Spleen (tissue), 11 donors: ENCODE measurements at regions not wholly inside any gene's neighbourhood (a gene's known extent, or its start where the extent isn't known, plus 50 kb on each side); places are given as distances from the start of the nearest gene placed in this dataset.

ENCODE experiments used
- DNase-seq: peaks from one replicate; pipeline ENCODE4 v3.0.0-alpha.2; 2020
- H3K27ac ChIP-seq, 8 donors: fragments of 200-600 bp; sonication (generic) in 7 of 8; 1 replicate in 4 of 8; 2 replicates in 4 of 8; pipeline versions ENCODE4 v1.5.0 to v1.8.0; 2016 to 2021; ENCODE audit warnings: inconsistent platforms in 4 of 8, mild to moderate bottlenecking in 4 of 8, moderate library complexity in 1 of 8
- H3K27me3 ChIP-seq, 7 donors: fragments of 200-600 bp; sonication (generic) in 6 of 7; replicated peaks in 1 of 7; 1 replicate in 4 of 7; 2 replicates in 3 of 7; pipeline versions ENCODE4 v1.5.0 to v1.8.0; 2016 to 2021; ENCODE audit warnings: inconsistent platforms in 3 of 7, mild to moderate bottlenecking in 1 of 7
- H3K36me3 ChIP-seq, 6 donors: fragments of 200-600 bp; sonication (generic) in 5 of 6; 1 replicate in 4 of 6; 2 replicates in 2 of 6; pipeline versions ENCODE4 v1.5.0 to v1.8.0; 2016 to 2021; ENCODE audit warnings: inconsistent platforms in 2 of 6
- H3K4me1 ChIP-seq, 6 donors: fragments of 200-600 bp; sonication (generic) in 5 of 6; 1 replicate in 3 of 6; 2 replicates in 3 of 6; pipeline versions ENCODE4 v1.5.0 to v1.8.0; 2016 to 2021; ENCODE audit warnings: inconsistent platforms in 3 of 6
- H3K4me3 ChIP-seq, 8 donors: fragments of 200-600 bp; sonication (generic) in 7 of 8; 1 replicate in 4 of 8; 2 replicates in 4 of 8; pipeline versions ENCODE4 v1.5.0 to v1.8.0; 2016 to 2021; ENCODE audit warnings: inconsistent platforms in 4 of 8, mild to moderate bottlenecking in 4 of 8, moderate library complexity in 2 of 8
- H3K9me3 ChIP-seq, 8 donors: fragments of 200-600 bp; sonication (generic) in 7 of 8; 1 replicate in 4 of 8; 2 replicates in 4 of 8; pipeline versions ENCODE4 v1.5.0 to v1.8.0; 2016 to 2021; ENCODE audit warnings: inconsistent platforms in 4 of 8
- POLR2A ChIP-seq, 3 donors: fragments of 450-650 bp; IDR thresholded peaks; one replicate each; pipeline ENCODE4 v1.5.1; 2017; ENCODE audit warnings: antibody characterized with exemption in 3 of 3, mild to moderate bottlenecking in 1 of 3
- POLR2AphosphoS5 ChIP-seq, 3 donors: sonication (generic); formaldehyde crosslinking; IDR thresholded peaks; one replicate each; pipeline ENCODE4 v1.5.1; 2017; ENCODE audit warnings: antibody characterized with exemption in 3 of 3
- WGBS, 5 donors: extraction: QIAGEN DNeasy Blood & Tissue Kit in 3 of 5; methylation state at CpG; one replicate each; pipeline versions ENCODE4 v1.1.5 to v1.1.7; 2013 to 2018; 5-methylcytosine and 5-hydroxymethylcytosine counted together
- intact Hi-C: fragments of 100-400 bp; cut with DNase I; formaldehyde crosslinking; loops from one replicate; pipeline ENCODE4 v1.15.0; 2023; ENCODE audit warnings: low total_unique reads
- TF ChIP-seq, protein P1 (sequence below), 11 experiments: fragments of 200-600 bp in 7 of 11; fragments of 450-650 bp in 4 of 11; sonication (generic) in 4 of 11; IDR thresholded peaks in 8 of 11; conservative IDR thresholded peaks in 3 of 11; 1 replicate in 7 of 11; 2 replicates in 4 of 11; pipeline versions ENCODE4 v1.4.0 to v1.8.0; 2016 to 2021; ENCODE audit warnings: antibody characterized with exemption in 11 of 11, inconsistent platforms in 4 of 11, mild to moderate bottlenecking in 1 of 11
- donor health status: healthy with polysubstance abuse.
- donor health status: DM: no; HTN: no; CAD: no; lungs with moderate emphysema.
- donor health status: DM: no; HTN: no; CAD: no.
- donor health status: Bipolar disorder and iron deficiency.
- donor health status: healthy.
- donor health status: DM: no; HTN: no; CAD: no.
- donor health status: DM: yes; HTN: yes; CAD: no.

DNA sequence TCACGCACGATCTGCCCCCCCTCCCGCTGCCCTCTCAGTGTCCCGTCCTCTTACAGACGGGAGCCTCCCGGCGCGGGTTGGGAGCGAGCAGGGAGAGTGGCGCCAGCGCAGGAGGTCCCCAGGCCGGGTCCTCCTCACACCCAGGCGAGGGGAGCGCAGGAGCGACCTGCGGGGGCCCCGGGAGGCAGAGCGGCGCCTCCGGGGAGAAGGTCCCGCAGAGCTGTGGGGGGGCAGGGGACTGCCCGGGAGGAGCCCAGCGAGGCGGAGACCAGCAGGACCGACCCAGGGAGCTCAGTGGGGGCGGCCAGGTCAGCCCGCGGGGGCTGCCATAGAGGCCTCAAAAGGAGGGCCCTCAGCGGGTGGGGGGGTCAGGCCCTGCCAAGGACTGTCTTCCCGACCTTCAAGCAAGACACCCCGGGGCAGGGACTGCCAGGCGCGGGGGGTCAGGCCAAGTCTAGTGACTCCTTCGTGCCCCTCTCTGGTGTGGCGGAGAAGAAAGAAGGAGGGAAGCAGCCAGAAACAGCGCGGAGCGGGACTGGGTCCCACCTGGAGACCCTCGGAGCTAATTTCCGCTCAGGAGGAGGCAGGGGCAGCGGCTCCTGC, 123.3 kb upstream of the ERCC6L2 start:
- intact Hi-C loops = no loop called here
- Histone ChIP-seq H3K36me3 (no peaks in the 10 kb centered on the region), H3K4me3 (peak overlapping the region in 1 of 8 donors; percentile 8), H3K27me3 (peaks cover 0 to 24% (median 6%) of the 10 kb centered on the region in 7 donors), H3K9me3 (no peaks in the 10 kb centered on the region), H3K4me1 (peaks cover 0 to 45% (median 12%) of the 10 kb centered on the region in 6 donors), H3K27ac (no peak overlapping the region)
- TF ChIP-seq, protein P1, sequence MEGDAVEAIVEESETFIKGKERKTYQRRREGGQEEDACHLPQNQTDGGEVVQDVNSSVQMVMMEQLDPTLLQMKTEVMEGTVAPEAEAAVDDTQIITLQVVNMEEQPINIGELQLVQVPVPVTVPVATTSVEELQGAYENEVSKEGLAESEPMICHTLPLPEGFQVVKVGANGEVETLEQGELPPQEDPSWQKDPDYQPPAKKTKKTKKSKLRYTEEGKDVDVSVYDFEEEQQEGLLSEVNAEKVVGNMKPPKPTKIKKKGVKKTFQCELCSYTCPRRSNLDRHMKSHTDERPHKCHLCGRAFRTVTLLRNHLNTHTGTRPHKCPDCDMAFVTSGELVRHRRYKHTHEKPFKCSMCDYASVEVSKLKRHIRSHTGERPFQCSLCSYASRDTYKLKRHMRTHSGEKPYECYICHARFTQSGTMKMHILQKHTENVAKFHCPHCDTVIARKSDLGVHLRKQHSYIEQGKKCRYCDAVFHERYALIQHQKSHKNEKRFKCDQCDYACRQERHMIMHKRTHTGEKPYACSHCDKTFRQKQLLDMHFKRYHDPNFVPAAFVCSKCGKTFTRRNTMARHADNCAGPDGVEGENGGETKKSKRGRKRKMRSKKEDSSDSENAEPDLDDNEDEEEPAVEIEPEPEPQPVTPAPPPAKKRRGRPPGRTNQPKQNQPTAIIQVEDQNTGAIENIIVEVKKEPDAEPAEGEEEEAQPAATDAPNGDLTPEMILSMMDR (IDR thresholded peaks at IDR 0.05 in 8 of 11, conservative IDR thresholded peaks at IDR 0.05 in 3 of 11) = no peak
- TF ChIP-seq POLR2A (IDR thresholded peaks at IDR 0.05) (no peak), POLR2AphosphoS5 (IDR thresholded peaks at IDR 0.05) (no peak)
- 33 to 60% (median 49%) methylated on average over 37 to 41 of the region's 41 CpGs for WGBS, 5 donors
- DNase-seq = no peak

DNA sequence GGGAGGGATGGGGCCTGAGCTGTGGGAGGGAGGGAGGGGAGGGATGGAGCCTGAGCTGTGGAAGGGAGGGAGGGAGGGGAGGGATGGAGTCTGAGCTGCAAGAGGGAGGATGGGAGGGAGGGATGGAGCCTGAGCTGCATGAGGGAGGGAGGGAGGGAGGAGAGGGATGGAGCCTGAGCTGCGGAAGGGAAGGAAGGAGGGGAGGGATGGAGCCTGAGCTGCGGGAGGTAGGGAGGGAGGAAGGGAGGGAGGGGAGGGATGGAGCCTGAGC, 124.0 kb upstream of the ERCC6L2 start:
- Histone ChIP-seq H3K4me1 (peaks cover 0 to 39% (median 12%) of the 10 kb centered on the region in 6 donors), H3K36me3 (no peaks in the 10 kb centered on the region), H3K27ac (no peak overlapping the region), H3K4me3 (no peak overlapping the region), H3K27me3 (peaks cover 0 to 24% (median 6%) of the 10 kb centered on the region in 7 donors), H3K9me3 (no peaks in the 10 kb centered on the region)
- 28 to 36% (median 31%) methylated on average over 2 of the region's 2 CpGs for WGBS, 5 donors
- intact Hi-C loops = no loop called here
- no peak for DNase-seq
- TF ChIP-seq POLR2AphosphoS5 (IDR thresholded peaks at IDR 0.05) (no peak), POLR2A (IDR thresholded peaks at IDR 0.05) (no peak)
- TF ChIP-seq, protein P1 (IDR thresholded peaks at IDR 0.05 in 8 of 11, conservative IDR thresholded peaks at IDR 0.05 in 3 of 11) = no peak

DNA sequence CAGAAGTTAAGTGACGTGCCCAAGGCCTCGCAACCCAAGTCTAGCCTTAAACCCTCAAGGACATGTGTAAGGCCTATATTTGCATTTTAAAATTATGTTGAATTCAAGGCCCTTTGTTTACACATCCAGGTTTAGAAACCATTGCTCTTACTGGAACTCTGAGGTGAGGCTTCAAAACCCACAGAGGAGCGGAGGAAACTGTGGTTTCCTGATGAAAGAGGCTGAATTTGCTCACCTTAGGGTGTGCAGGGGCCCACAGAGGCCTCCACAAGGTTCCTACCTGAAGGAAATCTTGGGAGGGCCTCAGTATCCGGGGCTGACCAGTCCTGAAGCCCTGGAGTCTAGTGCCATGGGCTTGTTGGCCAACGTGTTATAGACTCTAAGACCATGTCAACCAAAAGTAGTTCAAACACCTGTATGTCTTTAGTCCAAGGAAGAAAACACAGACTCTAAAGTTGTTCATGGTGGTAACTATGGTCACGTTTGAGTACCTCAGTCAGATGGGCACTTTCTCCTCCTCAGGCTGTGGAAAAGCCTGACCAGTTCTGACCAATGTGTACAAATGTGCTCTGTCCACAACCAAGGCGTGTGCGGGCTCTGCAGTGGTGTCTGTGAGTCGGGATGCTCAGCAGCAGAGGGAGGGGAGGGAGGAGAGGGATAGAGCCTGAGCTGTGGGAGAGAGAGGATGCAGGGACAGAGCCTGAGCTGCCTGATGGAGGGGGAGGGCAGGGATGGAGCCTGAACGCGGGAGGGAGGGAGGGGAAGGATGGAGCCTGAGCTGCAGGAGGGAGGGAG, 124.6 kb upstream of the ERCC6L2 start:
- H3K9me3 ChIP-seq = no peaks in the 10 kb centered on the region
- WGBS, 5 donors = 59 to 78% (median 65%) methylated on average over 9 to 11 of the region's 11 CpGs
- intact Hi-C loops = no loop called here
- TF ChIP-seq POLR2AphosphoS5 (IDR thresholded peaks at IDR 0.05) (no peak), POLR2A (IDR thresholded peaks at IDR 0.05) (no peak)
- TF ChIP-seq, protein P1 (IDR thresholded peaks at IDR 0.05 in 8 of 11, conservative IDR thresholded peaks at IDR 0.05 in 3 of 11) = no peak
- H3K4me1 ChIP-seq = peaks cover 0 to 35% (median 12%) of the 10 kb centered on the region in 6 donors
- DNase-seq = no peak
- no peaks in the 10 kb centered on the region for H3K36me3 ChIP-seq
- H3K27me3 ChIP-seq = peaks cover 0 to 24% (median 6%) of the 10 kb centered on the region in 7 donors
- H3K27ac ChIP-seq = no peak overlapping the region
- no peak overlapping the region for H3K4me3 ChIP-seq

DNA sequence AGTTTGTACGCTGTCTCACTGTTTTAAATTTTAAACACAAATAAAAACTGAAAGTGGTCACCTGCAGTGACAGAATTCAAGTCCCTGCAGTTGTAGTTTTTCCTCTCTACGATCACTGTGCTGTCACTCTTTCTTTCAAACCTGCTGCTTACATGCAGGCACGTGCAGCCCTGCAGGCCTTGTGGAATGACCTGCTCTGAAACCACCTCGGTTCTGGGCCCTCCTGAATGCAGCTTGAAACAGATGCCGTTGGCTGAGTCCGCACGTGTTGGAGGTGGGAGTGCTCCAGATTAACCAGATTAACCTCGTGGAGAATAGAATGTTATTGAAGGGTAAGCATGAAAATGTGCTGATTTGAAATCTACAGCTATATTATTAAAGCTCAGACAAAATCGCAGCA, 126.0 kb upstream of the ERCC6L2 start:
- intact Hi-C loops = no loop called here
- no peak for DNase-seq
- no peaks in the 10 kb centered on the region for H3K36me3 ChIP-seq
- no peak overlapping the region for H3K4me3 ChIP-seq
- 84 to 89% (median 88%) methylated on average over 9 of the region's 9 CpGs for WGBS, 5 donors
- H3K27me3 ChIP-seq = peaks cover 0 to 24% (median 6%) of the 10 kb centered on the region in 7 donors
- H3K27ac ChIP-seq = no peak overlapping the region
- TF ChIP-seq POLR2AphosphoS5 (IDR thresholded peaks at IDR 0.05) = no peak
- TF ChIP-seq, protein P1 (IDR thresholded peaks at IDR 0.05 in 8 of 11, conservative IDR thresholded peaks at IDR 0.05 in 3 of 11) = no peak
- no peak for TF ChIP-seq POLR2A (IDR thresholded peaks at IDR 0.05)
- H3K4me1 ChIP-seq = peaks cover 0 to 20% (median 5%) of the 10 kb centered on the region in 6 donors
- no peaks in the 10 kb centered on the region for H3K9me3 ChIP-seq
